ENCODE measurements at regions not wholly inside any gene's neighbourhood (a gene's known extent, or its start where the extent isn't known, plus 50 kb on each side); places are given as distances from the start of the nearest gene placed in this dataset.
"Not testable (repeated sequence)": the region's sequence is repeated elsewhere in the genome, so short reads cannot be mapped to it uniquely, and the experiment has no call there.

DNA sequence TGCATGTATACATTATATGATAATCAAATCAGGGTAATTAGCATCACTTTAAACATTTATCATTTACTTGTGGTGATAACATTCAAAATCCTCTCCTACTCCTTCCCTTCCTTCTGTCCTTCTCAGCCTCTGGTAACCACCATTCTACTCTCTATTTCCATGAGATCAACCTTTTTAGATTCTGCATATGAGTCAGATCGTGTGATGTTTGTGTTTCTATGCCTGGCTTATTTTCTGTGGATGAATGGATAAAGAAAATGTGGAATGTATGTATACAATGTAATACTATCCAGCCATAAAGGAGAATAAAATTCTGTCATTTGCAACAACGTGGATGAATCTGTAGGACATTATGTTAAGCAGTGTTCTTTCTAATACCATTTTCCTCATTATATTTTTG lies 123.9 kb downstream of the NAA11 start:
- Histone ChIP-seq H3K4me3 (no peak overlapping the region), H3K36me3 (no peaks in the 10 kb centered on the region), H3K9me3 (peaks cover 0 to 8% (median 0%) of the 10 kb centered on the region in 4 donors), H3K27me3 (no peaks in the 10 kb centered on the region), H3K4me1 (no peaks in the 10 kb centered on the region), H3K27ac (no peak overlapping the region)
- no peak for TF ChIP-seq POLR2A (IDR thresholded peaks at IDR 0.05)
- TF ChIP-seq, protein P1, sequence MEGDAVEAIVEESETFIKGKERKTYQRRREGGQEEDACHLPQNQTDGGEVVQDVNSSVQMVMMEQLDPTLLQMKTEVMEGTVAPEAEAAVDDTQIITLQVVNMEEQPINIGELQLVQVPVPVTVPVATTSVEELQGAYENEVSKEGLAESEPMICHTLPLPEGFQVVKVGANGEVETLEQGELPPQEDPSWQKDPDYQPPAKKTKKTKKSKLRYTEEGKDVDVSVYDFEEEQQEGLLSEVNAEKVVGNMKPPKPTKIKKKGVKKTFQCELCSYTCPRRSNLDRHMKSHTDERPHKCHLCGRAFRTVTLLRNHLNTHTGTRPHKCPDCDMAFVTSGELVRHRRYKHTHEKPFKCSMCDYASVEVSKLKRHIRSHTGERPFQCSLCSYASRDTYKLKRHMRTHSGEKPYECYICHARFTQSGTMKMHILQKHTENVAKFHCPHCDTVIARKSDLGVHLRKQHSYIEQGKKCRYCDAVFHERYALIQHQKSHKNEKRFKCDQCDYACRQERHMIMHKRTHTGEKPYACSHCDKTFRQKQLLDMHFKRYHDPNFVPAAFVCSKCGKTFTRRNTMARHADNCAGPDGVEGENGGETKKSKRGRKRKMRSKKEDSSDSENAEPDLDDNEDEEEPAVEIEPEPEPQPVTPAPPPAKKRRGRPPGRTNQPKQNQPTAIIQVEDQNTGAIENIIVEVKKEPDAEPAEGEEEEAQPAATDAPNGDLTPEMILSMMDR (IDR thresholded peaks at IDR 0.05): no peak
- no peak for DNase-seq

- H3K4me1 ChIP-seq: no peaks in the 10 kb centered on the region
These were observed 126.1 kb downstream of the NAA11 start for GRCh38 chr4:79199743-79200142.

DNA sequence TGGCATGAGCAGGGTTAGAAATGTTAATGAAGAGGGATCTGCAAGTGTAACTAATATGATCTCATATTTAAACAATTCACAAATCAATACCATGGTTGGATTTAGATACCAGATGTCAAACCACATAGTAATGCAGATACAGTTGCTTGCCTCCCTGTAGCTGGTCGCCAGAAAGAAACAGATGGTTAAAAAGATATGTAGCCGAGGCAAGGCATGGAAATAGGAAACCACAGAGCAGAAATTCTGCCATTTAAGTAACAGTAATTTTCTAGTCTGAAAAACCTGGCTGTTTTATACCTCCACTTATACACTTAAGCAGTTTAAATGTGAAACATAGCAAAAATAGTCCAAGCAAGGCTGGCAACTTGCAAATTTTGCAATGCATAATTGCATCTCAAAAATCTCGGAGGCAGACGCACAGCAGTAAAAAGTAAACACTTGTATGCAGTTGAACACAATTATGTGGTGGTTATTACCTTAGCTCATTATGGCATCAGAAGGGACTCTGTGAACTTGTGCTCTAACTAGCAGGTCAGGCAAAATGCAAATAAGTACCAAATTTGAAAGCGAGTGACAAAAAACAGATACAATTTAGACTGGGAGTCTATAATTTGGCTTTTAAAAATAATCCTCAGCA lies 126.8 kb downstream of the NAA11 start:
- TF ChIP-seq, protein P1 (IDR thresholded peaks at IDR 0.05): no peak
- TF ChIP-seq POLR2A (IDR thresholded peaks at IDR 0.05): no peak
- Histone ChIP-seq H3K9me3 (no peaks in the 10 kb centered on the region), H3K27me3 (no peaks in the 10 kb centered on the region), H3K4me3 (no peak overlapping the region), H3K27ac (no peak overlapping the region), H3K4me1 (no peaks in the 10 kb centered on the region), H3K36me3 (no peaks in the 10 kb centered on the region)
- no peak for DNase-seq

More at GRCh38 chr4:79199743-79200142, 126.1 kb downstream of the NAA11 start:
- DNase-seq: no peak
- no peak for TF ChIP-seq POLR2A (IDR thresholded peaks at IDR 0.05)
- TF ChIP-seq, protein P1 (IDR thresholded peaks at IDR 0.05): no peak
- Histone ChIP-seq H3K27ac (no peak overlapping the region), H3K4me3 (no peak overlapping the region), H3K9me3 (no peaks in the 10 kb centered on the region), H3K36me3 (no peaks in the 10 kb centered on the region), H3K27me3 (no peaks in the 10 kb centered on the region)

DNA sequence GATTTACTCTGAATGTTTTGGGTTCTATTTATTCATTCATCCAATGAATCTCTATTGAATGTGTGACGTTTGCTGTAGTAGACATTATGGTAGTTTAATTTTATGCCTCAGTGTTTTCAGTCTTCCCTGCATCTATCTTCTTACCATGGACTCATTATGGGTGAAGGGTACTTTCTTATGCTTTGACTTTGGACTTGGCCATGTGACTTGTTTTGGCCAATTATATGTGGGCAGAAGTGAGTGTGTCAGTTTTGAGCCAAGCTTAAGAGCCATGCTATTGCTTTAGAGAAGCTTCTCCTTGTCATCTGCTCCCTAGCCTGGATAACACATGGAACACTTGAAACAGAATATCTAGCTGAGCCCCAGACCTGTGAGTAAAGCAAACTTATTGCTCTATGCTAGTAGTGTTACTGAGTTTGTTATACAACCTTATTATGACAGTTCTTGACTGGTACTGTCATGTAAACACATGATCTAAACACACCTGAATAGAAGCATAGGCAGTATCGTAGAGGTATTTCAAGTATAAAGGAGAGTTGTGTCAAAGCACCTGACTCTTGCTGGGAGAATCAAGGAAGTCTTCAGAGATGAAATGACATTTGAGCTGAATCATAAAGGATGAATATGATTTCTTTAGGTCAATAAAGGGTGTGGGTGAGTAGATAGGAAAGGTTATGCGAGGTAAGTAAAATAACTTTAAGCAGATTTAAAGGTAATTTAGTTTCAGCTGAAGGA lies 128.4 kb downstream of the NAA11 start:
- Histone ChIP-seq H3K9me3 (no peaks in the 10 kb centered on the region), H3K27ac (no peak overlapping the region), H3K4me3 (no peak overlapping the region), H3K36me3 (no peaks in the 10 kb centered on the region), H3K27me3 (no peaks in the 10 kb centered on the region), H3K4me1 (no peaks in the 10 kb centered on the region)
- TF ChIP-seq, protein P1 (IDR thresholded peaks at IDR 0.05): no peak
- TF ChIP-seq POLR2A (IDR thresholded peaks at IDR 0.05): no peak
- no peak for DNase-seq

DNA sequence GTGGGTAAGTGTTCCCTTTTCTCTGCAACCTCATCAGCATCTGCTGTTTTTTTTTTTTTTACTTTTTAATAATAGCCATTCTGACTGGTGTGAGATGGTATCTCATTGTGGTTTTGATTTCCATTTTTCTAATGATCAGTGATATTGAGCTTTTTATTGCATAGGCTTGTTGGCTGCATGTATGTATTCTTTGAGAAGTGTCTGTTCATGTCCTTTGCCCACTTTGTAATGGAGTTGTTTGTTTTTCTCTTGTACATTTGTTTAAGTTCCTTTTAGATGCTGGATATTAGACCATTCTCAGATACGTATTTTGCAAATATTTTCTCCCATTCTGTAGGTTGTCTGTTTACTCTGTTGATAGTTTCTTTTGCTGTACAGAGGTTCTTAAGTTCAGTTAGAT lies 134.6 kb downstream of the NAA11 start:
- not testable (repeated sequence) for H3K9me3 ChIP-seq, DNase-seq, H3K4me1 ChIP-seq, H3K36me3 ChIP-seq, H3K4me3 ChIP-seq, H3K27ac ChIP-seq, H3K27me3 ChIP-seq

- Histone ChIP-seq H3K4me1 (no peaks in the 10 kb centered on the region), H3K27me3 (no peaks in the 10 kb centered on the region), H3K9me3 (peaks cover 0 to 3% (median 0%) of the 10 kb centered on the region in 4 donors), H3K36me3 (no peaks in the 10 kb centered on the region), H3K4me3 (no peak overlapping the region), H3K27ac (no peak overlapping the region)
- no peak for DNase-seq
- TF ChIP-seq POLR2A (IDR thresholded peaks at IDR 0.05): no peak
- TF ChIP-seq, protein P1 (IDR thresholded peaks at IDR 0.05): no peak
These were observed 140.3 kb downstream of the NAA11 start for GRCh38 chr4:79185526-79186045.
